HCT116 (cell line): ENCODE measurements at regions not wholly inside any gene's neighbourhood (a gene's known extent, or its start where the extent isn't known, plus 50 kb on each side); places are given as distances from the start of the nearest gene placed in this dataset.

Experiments used
- ATAC-seq: fragments of 200-7000 bp; cut with Tn5 transposase; 2 replicates; pipeline ENCODE4 v1.9.1; 2020; ENCODE audit warnings: mild to moderate bottlenecking, moderate library complexity
- BruUV-seq: library from RNA; stranded (reverse); fragments of 400-500 nt; replicated peaks from 2 replicates; lab custom pipeline; 2021; lab: Mats Ljungman, UMichigan
- CTCF ChIA-PET: fragments of 300-600 bp; sonication (Branson Sonifier 250); formaldehyde crosslinking; loops from one replicate; lab custom pipeline; 2021; ENCODE audit warnings: antibody characterized with exemption; lab: Charles Lee
- POLR2A ChIA-PET: fragments of 300-600, 350-600 bp; sonication (Branson Sonifier 250); formaldehyde crosslinking; loops from one replicate; lab custom pipeline; 2021; ENCODE audit warnings: antibody characterized with exemption; lab: Charles Lee
- RAD21 ChIA-PET, 2 experiments: fragments of 300-600 bp; sonication (Branson Sonifier 250); formaldehyde crosslinking; loops; one replicate each; lab custom pipeline; 2023; ENCODE audit warnings: low total read pairs in 2 of 2; ENCODE audit not compliant: uncharacterized antibody in 2 of 2, unreplicated experiment in 2 of 2, low non-redundant PET in 1 of 2; lab: Charles Lee
- DNase-seq: peaks from one replicate; pipeline ENCODE4 v3.0.0-alpha.2; 2010; ENCODE audit warnings: low read depth, low spot score
- H2AFZ ChIP-seq: fragments of 200-600 bp; shearing (Covaris generic), sonication (generic); 2 replicates; pipeline ENCODE4 v1.6.1; 2017; ENCODE audit warnings: low read depth, mixed run types, mixed read lengths, antibody characterized with exemption, low read length; ENCODE audit not compliant: poor library complexity, severe bottlenecking
- H3K27ac ChIP-seq: 2 replicates; pipeline ENCODE4 v1.5.1; 2012; ENCODE audit warnings: low read depth, low read length
- H3K27me3 ChIP-seq: fragments of 200-600 bp; sonication (generic); 2 replicates; pipeline ENCODE4 v1.6.1; 2016; ENCODE audit warnings: mixed run types, low read length, mixed read lengths; ENCODE audit not compliant: insufficient read depth
- H3K36me3 ChIP-seq, 2 experiments: fragments of 200-500 bp in 1 of 2; fragments of 200-600 bp in 1 of 2; sonication (Bioruptor generic) in 1 of 2; sonication (generic) in 1 of 2; 2 replicates each; pipeline versions ENCODE4 v1.5.1 to v1.6.1; 2014 to 2016; ENCODE audit warnings: low read length in 2 of 2, inconsistent platforms in 1 of 2, mixed read lengths in 1 of 2, mixed run types in 1 of 2; ENCODE audit not compliant: insufficient read depth in 2 of 2, control insufficient read depth in 1 of 2
- H3K4me1 ChIP-seq, 2 experiments: fragments of 200-600 bp in 1 of 2; sonication (generic) in 1 of 2; 2 replicates each; pipeline versions ENCODE4 v1.5.1 to v1.6.1; 2012 to 2017; ENCODE audit warnings: low read length in 2 of 2, inconsistent platforms in 1 of 2, mild to moderate bottlenecking in 1 of 2, mixed read lengths in 1 of 2, mixed run types in 1 of 2, moderate library complexity in 1 of 2; ENCODE audit not compliant: insufficient read depth in 2 of 2, control insufficient read depth in 1 of 2
- H3K4me2 ChIP-seq: fragments of 200-600 bp; sonication (generic); 2 replicates; pipeline ENCODE4 v1.6.1; 2017; ENCODE audit warnings: mixed run types, low read length, mixed read lengths
- H3K4me3 ChIP-seq, 2 experiments: fragments of 200-600 bp in 1 of 2; sonication (generic) in 1 of 2; replicated peaks in 1 of 2; 2 replicates each; pipeline ENCODE4 v1.5.1; 2011 to 2016; ENCODE audit warnings: low read length in 2 of 2, control low read depth in 1 of 2, low read depth in 1 of 2, mild to moderate bottlenecking in 1 of 2, mixed read lengths in 1 of 2, mixed run types in 1 of 2
- H3K79me2 ChIP-seq: fragments of 200-600 bp; sonication (generic); 2 replicates; pipeline ENCODE4 v1.6.1; 2017; ENCODE audit warnings: mild to moderate bottlenecking, mixed run types, low read length, moderate library complexity, mixed read lengths; ENCODE audit not compliant: insufficient read depth
- H3K9ac ChIP-seq: fragments of 200-600 bp; sonication (generic); 2 replicates; pipeline ENCODE4 v1.6.1; 2016; ENCODE audit warnings: low read length, mixed read lengths
- H3K9me2 ChIP-seq: fragments of 200-600 bp; sonication (generic), shearing (Covaris generic); 2 replicates; pipeline ENCODE4 v1.6.1; 2017; ENCODE audit warnings: mixed run types, mild to moderate bottlenecking, moderate library complexity; ENCODE audit not compliant: insufficient read depth
- H3K9me3 ChIP-seq, 2 experiments: fragments of 200-500 bp in 1 of 2; fragments of 200-600 bp in 1 of 2; sonication (Bioruptor generic) in 1 of 2; sonication (generic) in 1 of 2; 2 replicates each; pipeline ENCODE4 v1.6.1; 2014 to 2017; ENCODE audit warnings: low read length in 2 of 2, mixed read lengths in 2 of 2, inconsistent platforms in 1 of 2, low read depth in 1 of 2, mild to moderate bottlenecking in 1 of 2, mixed run types in 1 of 2, moderate library complexity in 1 of 2; ENCODE audit not compliant: control insufficient read depth in 1 of 2, insufficient read depth in 1 of 2
- H4K20me1 ChIP-seq: fragments of 200-600 bp; sonication (generic), shearing (Covaris generic); 2 replicates; pipeline ENCODE4 v1.6.1; 2017; ENCODE audit warnings: mixed run types, mild to moderate bottlenecking, moderate library complexity; ENCODE audit not compliant: insufficient read depth
- CBX3 ChIP-seq: IDR thresholded peaks from 2 replicates; pipeline ENCODE4 v1.6.1; 2012; ENCODE audit warnings: low read depth
- CEBPB ChIP-seq: IDR thresholded peaks from 2 replicates; pipeline ENCODE4 v1.6.1; 2012; ENCODE audit warnings: low read depth
- CTCF ChIP-seq, 3 experiments: fragments of 200-600 bp in 1 of 3; sonication (generic) in 1 of 3; IDR thresholded peaks in 2 of 3; conservative IDR thresholded peaks in 1 of 3; 2 replicates each; pipeline ENCODE4 v1.5.1; 2012 to 2017; ENCODE audit warnings: low read depth in 2 of 3, low read length in 2 of 3, antibody characterized with exemption in 1 of 3, borderline replicate concordance in 1 of 3, control low read depth in 1 of 3, mild to moderate bottlenecking in 1 of 3, mixed read lengths in 1 of 3, mixed run types in 1 of 3, moderate library complexity in 1 of 3; ENCODE audit not compliant: insufficient read depth in 1 of 3
- ELF1 ChIP-seq: IDR thresholded peaks from 2 replicates; pipeline ENCODE4 v1.6.1; 2012; ENCODE audit warnings: low read depth, borderline replicate concordance
- EZH2 ChIP-seq: fragments of 200-600 bp; sonication (generic); IDR thresholded peaks from 2 replicates; pipeline ENCODE4 v1.6.1; 2017; ENCODE audit warnings: antibody characterized with exemption, mixed run types
- EZH2phosphoT487 ChIP-seq: fragments of 200-600 bp; IDR thresholded peaks from 2 replicates; pipeline ENCODE4 v1.6.1; 2018; ENCODE audit warnings: antibody characterized with exemption, borderline replicate concordance
- FOSL1 ChIP-seq: IDR thresholded peaks from 2 replicates; pipeline ENCODE4 v1.6.1; 2012; ENCODE audit warnings: low read depth
- JUND ChIP-seq: IDR thresholded peaks from 2 replicates; pipeline ENCODE4 v1.6.1; 2012
- MAX ChIP-seq: IDR thresholded peaks from 2 replicates; pipeline ENCODE4 v1.6.1; 2012
- POLR2AphosphoS5 ChIP-seq: IDR thresholded peaks from 2 replicates; pipeline ENCODE4 v1.6.1; 2011; ENCODE audit warnings: mild to moderate bottlenecking, low read depth, low read length, moderate library complexity
- RAD21 ChIP-seq: IDR thresholded peaks from 2 replicates; pipeline ENCODE4 v1.6.1; 2012; ENCODE audit warnings: low read depth, mild to moderate bottlenecking
- SIN3A ChIP-seq: IDR thresholded peaks from 2 replicates; pipeline ENCODE4 v1.6.1; 2012; ENCODE audit warnings: low read depth
- SRF ChIP-seq: IDR thresholded peaks from 2 replicates; pipeline ENCODE4 v1.6.1; 2012; ENCODE audit warnings: low read depth
- TCF7L2 ChIP-seq: IDR thresholded peaks from 2 replicates; pipeline ENCODE4 v1.7.0; 2011; ENCODE audit warnings: borderline replicate concordance, inconsistent platforms; ENCODE audit not compliant: insufficient read depth, insufficient read length; ENCODE audit errors: extremely low read depth
- intact Hi-C: fragments of 100-400 bp; cut with micrococcal nuclease; formaldehyde crosslinking; loops from 2 replicates; pipeline ENCODE4 v1.10.0; 2022

GRCh38 chr10:64956441-64956840, 1435.2 kb downstream of the REEP3 start:
- Histone ChIP-seq H3K9ac (no peak overlapping the region), H4K20me1 (no peaks in the 10 kb centered on the region), H3K9me3 (no peaks in the 10 kb centered on the region)
- ATAC-seq, result no peak
- TF ChIP-seq RAD21, result no peak
- TF ChIP-seq POLR2AphosphoS5, result no peak
- no peak for TF ChIP-seq ELF1
- TF ChIP-seq JUND, result no peak
- TF ChIP-seq SIN3A, result no peak
- no peak for TF ChIP-seq EZH2
- no peak for TF ChIP-seq FOSL1
- TF ChIP-seq CEBPB, result no peak
- TF ChIP-seq CBX3, result no peak
- TF ChIP-seq TCF7L2, result no peak
- TF ChIP-seq EZH2phosphoT487, result no peak
- no peak for TF ChIP-seq CTCF (IDR thresholded peaks at IDR 0.05 in 2 of 3, conservative IDR thresholded peaks at IDR 0.05 in 1 of 3; ENCODE audit: borderline replicate concordance in 1 of 3, insufficient read depth in 1 of 3, low read depth in 2 of 3, low read length in 2 of 3)
- TF ChIP-seq SRF, result no peak
- TF ChIP-seq MAX, result no peak
- TF ChIP-seq, all 23 proteins: peak for 0
- Histone ChIP-seq H3K4me1 (no peaks in the 10 kb centered on the region), H3K27me3 (no peaks in the 10 kb centered on the region), H2AFZ (no peak overlapping the region), H3K27ac (no peak overlapping the region), H3K9me2 (no peaks in the 10 kb centered on the region), H3K36me3 (no peaks in the 10 kb centered on the region), H3K4me3 (no peak overlapping the region), H3K79me2 (no peaks in the 10 kb centered on the region), H3K4me2 (no peak overlapping the region)
- DNase-seq, result no peak
- intact Hi-C loops, result no loop called here
- no TSS peak for BruUV-seq
- RAD21 ChIA-PET, result no interaction called here
- POLR2A ChIA-PET, result no interaction called here
- CTCF ChIA-PET, result no interaction called here
